Heart left ventricle (tissue), 13 donors: ENCODE measurements at regions not wholly inside any gene's neighbourhood (a gene's known extent, or its start where the extent isn't known, plus 50 kb on each side); places are given as distances from the start of the nearest gene placed in this dataset.

Source experiments
- CTCF ChIP-seq, 12 donors: fragments of 200-600 bp; sonication (generic) in 4 of 12; IDR thresholded peaks; one replicate each; pipeline versions ENCODE4 v1.5.0 to v1.8.0; 2018 to 2022; ENCODE audit warnings: antibody characterized with exemption in 12 of 12, mild to moderate bottlenecking in 5 of 12
- POLR2A ChIP-seq, 2 donors: fragments of 450-650 bp; IDR thresholded peaks; one replicate each; pipeline ENCODE4 v1.6.1; 2017; ENCODE audit warnings: antibody characterized with exemption in 2 of 2, mild to moderate bottlenecking in 2 of 2, moderate library complexity in 2 of 2
- donor health status: ischemic (EF 13 %, LVEDD 7.1; RV severe dilation, severe dysfunction).
- donor health status: DM: no; HTN: yes; CAD: no.
- donor health status: DM: no; HTN: no; CAD: no.
- donor health status: ischemic (EF 25% LVEDD 6.9; RV normal size, moderate dysfunction).
- donor health status: ischemic (EF 25% LVEDD 5.7; RV mildly dilated, moderate dysfunction).
- donor health status: ischemic (EF 35%, LVEDD 5.7; RV mildly dilated, moderate dysfunction).
- donor health status: nonischemic (EF 11% LVEDD 7.7; RV severe dilation, severe dysfunction).
- donor health status: DM: yes; HTN: yes; CAD: no.
- donor health status: PGD.
- donor health status: ischemic (EF 29% LVEDD 5.4; RV normal size, mild dysfunction).
- donor health status: nonischemic (EF 23%, LVEDD 6.1; RV moderate dilation, normal function).

- TF ChIP-seq CTCF (IDR thresholded peaks at IDR 0.05) (no peak), POLR2A (IDR thresholded peaks at IDR 0.05) (no peak)
Measured at GRCh38 chr4:120431180-120431579, 364.5 kb upstream of the MAD2L1 start.
